ENCODE measurements at regions not wholly inside any gene's neighbourhood (a gene's known extent, or its start where the extent isn't known, plus 50 kb on each side); places are given as distances from the start of the nearest gene placed in this dataset.

DNA sequence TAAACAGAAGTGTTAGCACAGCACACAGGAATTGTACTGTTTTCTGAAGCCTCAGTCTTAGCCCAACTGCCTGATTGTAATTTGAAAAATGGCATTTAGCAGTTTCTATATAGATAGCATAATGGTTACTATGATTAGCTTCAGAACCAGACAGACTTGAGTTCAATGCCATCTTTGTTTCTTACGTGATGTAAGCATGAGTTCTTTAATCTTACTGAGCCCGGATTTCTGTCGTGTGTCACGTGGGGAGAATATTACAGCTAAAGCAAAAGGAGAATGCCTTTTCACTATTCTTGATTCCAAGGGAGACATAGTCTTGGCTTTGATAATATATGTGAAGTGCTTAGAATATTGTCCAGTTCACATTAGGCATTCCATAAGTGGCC is 407.3 kb downstream of the STIM2 start:
- no peak overlapping the region for H3K27ac Mint-ChIP-seq
- H3K36me3 Mint-ChIP-seq (ENCODE audit: low read depth): no peaks in the 10 kb centered on the region
- DNase-seq: no peak
- no peak for ATAC-seq
- no peaks in the 10 kb centered on the region for H3K27me3 Mint-ChIP-seq
- no peaks in the 10 kb centered on the region for H3K4me1 Mint-ChIP-seq
- no peak overlapping the region for H3K4me3 Mint-ChIP-seq
- H3K9me3 ChIP-seq (ENCODE audit: control insufficient read depth, low read length, poor library complexity, severe bottlenecking): no peaks in the 10 kb centered on the region

DNA sequence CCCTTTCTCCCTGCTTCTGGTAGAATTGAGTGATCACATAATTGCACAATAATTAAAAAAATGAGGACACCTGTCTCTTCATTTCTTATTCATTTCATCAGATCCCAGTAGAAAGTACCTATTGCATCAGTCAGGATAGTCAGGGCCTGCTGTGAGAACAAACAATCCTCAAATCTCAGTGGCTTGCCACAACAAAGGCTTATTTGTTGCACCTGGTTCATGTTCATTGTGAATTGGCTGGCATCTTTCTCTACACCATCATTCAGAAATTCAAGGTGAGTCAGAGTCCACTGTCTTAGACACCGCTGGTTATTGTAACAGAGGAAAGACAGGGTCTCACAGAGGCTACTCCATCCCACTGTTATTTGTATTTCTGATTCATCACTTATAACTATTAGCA is 409.8 kb downstream of the STIM2 start:
- Mint-ChIP-seq H3K27ac (no peak overlapping the region), H3K4me1 (no peaks in the 10 kb centered on the region), H3K27me3 (no peaks in the 10 kb centered on the region), H3K36me3 (ENCODE audit: low read depth) (no peaks in the 10 kb centered on the region), H3K4me3 (no peak overlapping the region)
- no peaks in the 10 kb centered on the region for H3K9me3 ChIP-seq (ENCODE audit: control insufficient read depth, low read length, poor library complexity, severe bottlenecking)
- no peak for ATAC-seq
- no peak for DNase-seq

DNA sequence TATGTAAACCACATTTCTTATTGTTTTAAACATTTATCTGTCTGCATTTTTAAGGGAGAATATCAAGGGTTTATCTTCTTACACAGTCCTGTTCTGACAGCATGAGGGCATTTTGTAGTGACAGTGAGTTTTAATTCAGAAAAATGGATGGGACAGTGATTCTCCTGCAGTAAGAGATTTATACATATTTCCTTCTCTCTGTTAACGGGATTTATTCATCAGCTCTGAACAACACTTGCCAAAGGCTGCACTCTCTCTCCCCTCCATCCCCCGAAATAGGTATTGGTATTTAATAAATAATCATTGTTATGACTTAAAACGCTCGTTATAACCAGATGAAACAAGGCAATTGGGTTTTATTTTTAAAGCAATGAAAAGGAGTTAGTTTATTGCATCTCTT is 410.9 kb downstream of the STIM2 start:
- no peak for ATAC-seq

DNA sequence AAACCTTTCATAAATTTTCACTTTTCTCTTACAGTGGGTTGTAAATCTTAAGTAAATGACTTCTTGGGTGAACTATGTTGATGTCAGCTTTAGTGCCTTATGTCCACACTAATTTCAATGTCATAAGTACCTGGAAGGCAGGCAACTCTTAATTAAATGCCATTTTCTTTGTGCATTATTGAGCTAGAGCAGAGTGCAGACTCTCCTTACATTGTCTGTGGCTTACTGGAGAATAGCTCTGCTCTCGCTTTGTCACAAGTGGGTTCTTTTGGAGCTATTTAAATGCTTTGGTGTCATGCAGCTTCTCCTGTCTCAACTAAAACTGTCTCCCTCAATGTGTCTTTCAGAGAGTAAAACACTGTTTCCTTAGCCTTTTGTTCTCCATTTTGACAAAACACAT is 411.6 kb downstream of the STIM2 start:
- no peaks in the 10 kb centered on the region for H3K9me3 ChIP-seq (ENCODE audit: control insufficient read depth, low read length, poor library complexity, severe bottlenecking)
- H3K27ac Mint-ChIP-seq: no peak overlapping the region

More for the DNA sequence above, 410.9 kb downstream of the STIM2 start:
- H3K36me3 Mint-ChIP-seq (ENCODE audit: low read depth): no peaks in the 10 kb centered on the region
- no peaks in the 10 kb centered on the region for H3K27me3 Mint-ChIP-seq
- no peaks in the 10 kb centered on the region for H3K9me3 ChIP-seq (ENCODE audit: control insufficient read depth, low read length, poor library complexity, severe bottlenecking)
- no peak overlapping the region for H3K4me3 Mint-ChIP-seq
- DNase-seq: no peak
- no peak overlapping the region for H3K27ac Mint-ChIP-seq
- no peaks in the 10 kb centered on the region for H3K4me1 Mint-ChIP-seq

DNA sequence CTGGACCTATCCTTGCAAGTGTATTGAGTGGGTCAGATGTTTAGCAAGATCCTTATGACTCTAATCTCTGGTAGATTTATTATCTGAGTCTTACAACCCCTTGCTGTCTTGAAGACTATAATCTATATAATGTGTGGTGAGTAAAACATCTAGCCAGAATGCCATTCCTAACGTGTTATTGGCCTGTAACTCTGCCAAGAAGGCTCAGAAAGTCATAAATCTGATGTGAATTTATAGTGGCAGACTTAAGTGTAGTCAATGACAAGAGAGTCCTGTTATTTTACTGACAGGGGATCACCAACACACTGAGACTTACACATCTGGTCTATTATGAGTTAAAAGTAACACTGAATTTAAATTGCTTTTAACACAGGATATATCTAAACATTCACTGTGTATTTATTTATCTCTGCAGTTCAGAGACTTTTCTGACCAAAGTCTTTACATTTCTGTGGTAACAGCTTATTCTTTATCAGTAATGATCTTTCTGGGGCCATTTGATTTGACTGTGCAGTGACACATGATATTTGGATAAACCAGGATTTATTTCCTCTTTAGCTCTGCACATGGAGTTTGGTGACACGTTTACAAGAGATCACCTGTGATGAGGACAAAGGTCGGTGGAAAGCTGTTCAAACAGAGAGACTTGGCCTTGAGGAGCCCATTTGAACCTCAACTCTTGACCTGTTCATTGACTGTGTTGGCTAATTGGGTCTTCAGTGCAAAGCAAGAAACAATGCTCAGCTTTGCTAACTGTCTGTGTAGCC is 415.8 kb downstream of the STIM2 start:
- no peaks in the 10 kb centered on the region for H3K27me3 Mint-ChIP-seq
- H3K9me3 ChIP-seq (ENCODE audit: control insufficient read depth, low read length, poor library complexity, severe bottlenecking): peaks cover 2% of the 10 kb centered on the region
- ATAC-seq (no peak), DNase-seq (no peak)
- no peak overlapping the region for H3K4me3 Mint-ChIP-seq
- H3K36me3 Mint-ChIP-seq (ENCODE audit: low read depth): no peaks in the 10 kb centered on the region
- H3K4me1 Mint-ChIP-seq: no peaks in the 10 kb centered on the region
- H3K27ac Mint-ChIP-seq: no peak overlapping the region

More for the DNA sequence above, 411.6 kb downstream of the STIM2 start:
- ATAC-seq (no peak), DNase-seq (no peak)
- H3K27me3 Mint-ChIP-seq: no peaks in the 10 kb centered on the region
- no peak overlapping the region for H3K4me3 Mint-ChIP-seq
- no peaks in the 10 kb centered on the region for H3K4me1 Mint-ChIP-seq
- no peaks in the 10 kb centered on the region for H3K36me3 Mint-ChIP-seq (ENCODE audit: low read depth)

DNA sequence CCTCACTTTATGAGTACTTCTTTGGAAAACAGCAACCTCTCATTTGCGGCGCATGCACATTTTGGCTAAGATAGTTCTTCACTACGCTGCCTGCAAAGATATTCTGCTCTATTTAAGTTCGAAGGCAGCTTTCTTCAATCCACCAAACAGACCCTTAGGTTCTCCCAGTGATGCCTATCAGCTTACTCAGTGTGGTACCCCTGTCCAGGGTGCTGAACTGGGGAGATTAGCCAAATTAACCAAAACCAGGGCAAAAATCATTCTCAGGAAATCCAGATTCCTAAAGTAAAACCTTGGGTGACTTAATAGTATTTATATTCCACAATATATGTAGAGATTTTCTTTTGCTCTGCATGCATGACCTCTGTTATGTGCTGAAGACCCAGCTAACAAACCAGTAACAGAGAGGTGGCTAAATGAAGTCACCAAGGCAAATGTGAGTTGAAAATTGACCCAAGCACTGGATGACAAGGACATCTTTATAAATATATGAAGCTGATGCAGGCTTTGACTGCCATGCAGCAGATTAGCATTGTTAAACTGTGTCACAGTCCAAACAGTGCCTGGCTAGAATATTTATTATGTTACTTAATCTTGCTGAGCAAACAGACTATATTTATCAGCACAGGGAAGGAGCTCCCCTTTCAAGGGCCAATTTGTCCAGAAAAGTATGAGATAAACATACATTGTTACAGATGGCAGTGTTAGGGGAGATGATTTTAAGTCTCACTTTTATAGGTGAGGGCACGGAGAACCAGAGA is 418.2 kb downstream of the STIM2 start:
- DNase-seq (no peak), ATAC-seq (no peak)
- Mint-ChIP-seq H3K36me3 (ENCODE audit: low read depth) (no peaks in the 10 kb centered on the region), H3K4me1 (no peaks in the 10 kb centered on the region), H3K27ac (no peak overlapping the region), H3K27me3 (no peaks in the 10 kb centered on the region), H3K4me3 (no peak overlapping the region)
- peaks cover 2% of the 10 kb centered on the region for H3K9me3 ChIP-seq (ENCODE audit: control insufficient read depth, low read length, poor library complexity, severe bottlenecking)

DNA sequence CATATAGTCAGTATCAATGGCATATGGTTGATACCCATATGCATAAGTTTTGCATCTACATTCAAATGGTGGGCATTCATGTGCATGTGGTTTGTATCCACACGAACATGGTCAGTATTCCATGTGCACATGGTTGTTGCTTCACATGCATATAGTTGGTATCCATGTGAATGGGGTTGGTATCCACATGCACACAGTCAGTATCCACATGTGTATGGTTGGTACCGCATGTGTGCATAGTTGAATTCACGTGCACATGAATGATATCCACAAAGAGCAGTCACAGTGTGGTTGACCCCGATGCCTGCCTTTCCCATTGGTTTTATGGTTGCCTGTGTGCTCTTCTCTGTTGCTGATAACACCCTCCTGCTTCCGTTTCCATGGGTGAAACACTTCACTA is 427.9 kb downstream of the STIM2 start:
- H3K9me3 ChIP-seq (ENCODE audit: control insufficient read depth, low read length, poor library complexity, severe bottlenecking): no peaks in the 10 kb centered on the region
- Mint-ChIP-seq H3K36me3 (ENCODE audit: low read depth) (no peaks in the 10 kb centered on the region), H3K27ac (no peak overlapping the region), H3K4me1 (no peaks in the 10 kb centered on the region), H3K27me3 (peaks cover 7% of the 10 kb centered on the region), H3K4me3 (no peak overlapping the region)
- DNase-seq (no peak), ATAC-seq (no peak)

DNA sequence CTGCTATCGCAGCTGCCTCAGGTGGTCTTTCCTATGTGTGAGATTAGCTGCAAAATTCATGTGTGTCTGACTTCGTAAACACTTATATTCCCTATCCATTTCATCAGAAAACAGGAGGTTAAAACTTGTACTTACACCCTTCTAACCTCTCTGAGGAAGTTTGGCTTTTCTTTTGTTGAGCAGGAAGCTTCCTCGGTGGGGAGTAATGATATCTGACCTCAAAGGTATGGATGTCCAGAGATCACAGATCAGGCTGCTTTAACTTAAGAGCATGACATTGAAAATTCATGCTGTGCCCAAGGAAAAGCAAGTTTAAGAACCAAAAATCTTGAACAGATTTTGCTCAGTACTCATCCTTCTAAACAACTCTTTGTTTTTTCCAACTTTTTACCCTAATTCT is 429.1 kb downstream of the STIM2 start:
- Mint-ChIP-seq H3K27ac (no peak overlapping the region), H3K4me3 (no peak overlapping the region), H3K4me1 (no peaks in the 10 kb centered on the region), H3K36me3 (ENCODE audit: low read depth) (no peaks in the 10 kb centered on the region), H3K27me3 (peaks cover 7% of the 10 kb centered on the region)
- DNase-seq: no peak
- no peak for ATAC-seq
- no peaks in the 10 kb centered on the region for H3K9me3 ChIP-seq (ENCODE audit: control insufficient read depth, low read length, poor library complexity, severe bottlenecking)

DNA sequence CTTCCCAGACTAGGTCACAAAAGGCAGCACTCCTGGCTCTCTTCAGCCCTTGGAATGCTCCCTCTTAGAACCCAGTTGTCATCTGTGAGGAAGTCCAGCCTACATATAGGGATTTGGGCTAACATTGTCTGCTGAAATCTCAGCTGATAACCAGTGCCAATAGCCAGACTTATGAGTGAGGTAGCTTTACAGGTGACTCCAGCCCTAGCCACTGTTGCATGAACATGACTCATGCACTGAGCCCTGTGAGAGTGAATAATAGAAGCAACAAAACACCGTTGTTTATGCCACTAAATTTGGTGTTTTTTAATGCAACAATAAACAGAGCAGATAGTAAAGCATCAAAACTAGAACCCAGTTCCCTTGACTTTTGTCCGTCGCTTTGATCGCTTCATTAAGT is 433.2 kb downstream of the STIM2 start:
- no peaks in the 10 kb centered on the region for H3K4me1 Mint-ChIP-seq
- no peak for ATAC-seq
- H3K27ac Mint-ChIP-seq: no peak overlapping the region
- H3K36me3 Mint-ChIP-seq (ENCODE audit: low read depth): no peaks in the 10 kb centered on the region
- H3K9me3 ChIP-seq (ENCODE audit: control insufficient read depth, low read length, poor library complexity, severe bottlenecking): peaks cover 2% of the 10 kb centered on the region
- peaks cover 7% of the 10 kb centered on the region for H3K27me3 Mint-ChIP-seq
- no peak for DNase-seq
- no peak overlapping the region for H3K4me3 Mint-ChIP-seq

DNA sequence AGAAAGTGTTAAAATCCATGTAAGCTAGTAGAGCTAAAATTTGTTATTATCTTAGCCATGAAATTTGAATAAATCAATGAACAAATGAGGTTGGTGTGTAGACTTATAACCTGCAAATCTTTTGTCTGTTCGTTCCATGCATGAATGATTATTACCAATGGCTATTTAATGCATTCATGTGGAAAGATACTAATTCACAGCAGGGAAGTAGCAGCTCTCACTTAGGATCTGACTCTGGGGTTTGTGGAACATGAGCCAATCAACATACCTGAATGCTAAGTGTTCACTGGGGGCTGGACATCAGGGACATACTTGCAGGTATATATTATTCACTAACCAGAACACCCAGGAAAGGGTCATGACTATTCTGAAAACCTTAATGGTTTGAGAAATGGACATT is 444.1 kb downstream of the STIM2 start:
- no peak overlapping the region for H3K4me3 Mint-ChIP-seq
- no peaks in the 10 kb centered on the region for H3K4me1 Mint-ChIP-seq
- H3K27ac Mint-ChIP-seq: no peak overlapping the region
- H3K36me3 Mint-ChIP-seq (ENCODE audit: low read depth): no peaks in the 10 kb centered on the region
- ATAC-seq (no peak), DNase-seq (no peak)
- no peaks in the 10 kb centered on the region for H3K9me3 ChIP-seq (ENCODE audit: control insufficient read depth, low read length, poor library complexity, severe bottlenecking)
- H3K27me3 Mint-ChIP-seq: no peaks in the 10 kb centered on the region

DNA sequence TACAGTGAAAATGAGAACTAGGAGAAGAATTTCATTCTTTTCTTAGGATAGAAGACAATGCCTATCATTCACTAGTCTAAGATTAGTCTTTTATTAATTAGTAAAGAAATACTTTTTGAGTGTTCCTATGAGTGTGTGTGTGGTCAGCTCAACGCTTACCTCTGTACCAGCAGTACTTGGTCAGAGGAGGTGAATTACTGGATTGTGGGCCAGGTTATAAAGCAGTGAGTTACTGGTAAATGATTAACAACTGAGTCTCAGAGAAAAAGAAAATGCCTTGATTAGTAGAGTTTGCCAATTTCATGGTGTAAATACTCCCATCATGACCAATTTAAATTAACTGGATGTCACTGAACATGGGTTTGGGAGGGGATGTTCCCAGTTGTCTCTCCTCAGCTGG is 444.6 kb downstream of the STIM2 start:
- ATAC-seq: no peak
- no peaks in the 10 kb centered on the region for H3K27me3 Mint-ChIP-seq
- H3K27ac Mint-ChIP-seq: no peak overlapping the region

DNA sequence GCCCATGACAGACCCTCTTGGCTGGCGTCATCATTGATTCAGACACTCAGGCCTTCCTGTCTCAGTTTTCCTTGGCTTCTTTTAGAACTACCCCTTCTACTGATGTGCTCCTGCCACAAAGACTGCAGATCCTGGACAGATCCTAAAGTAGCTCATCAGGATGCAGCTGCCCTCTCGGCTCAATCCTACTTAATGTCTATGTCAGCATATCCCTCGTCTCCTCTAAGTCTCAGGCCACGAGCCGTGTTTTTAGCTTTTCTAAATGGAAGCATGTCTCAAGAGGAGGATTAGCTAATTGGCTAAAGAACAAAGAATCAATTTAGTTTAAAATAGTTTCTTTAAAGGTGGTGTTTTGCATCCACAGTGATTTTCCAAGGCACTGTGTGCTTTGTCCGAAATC is 447.7 kb downstream of the STIM2 start:
- DNase-seq (no peak), ATAC-seq (no peak)
- no peaks in the 10 kb centered on the region for H3K27me3 Mint-ChIP-seq
- H3K4me3 Mint-ChIP-seq: no peak overlapping the region
- H3K27ac Mint-ChIP-seq: no peak overlapping the region
- H3K36me3 Mint-ChIP-seq (ENCODE audit: low read depth): no peaks in the 10 kb centered on the region
- H3K4me1 Mint-ChIP-seq: no peaks in the 10 kb centered on the region
- H3K9me3 ChIP-seq (ENCODE audit: control insufficient read depth, low read length, poor library complexity, severe bottlenecking): no peaks in the 10 kb centered on the region

More for the DNA sequence above, 444.6 kb downstream of the STIM2 start:
- H3K9me3 ChIP-seq (ENCODE audit: control insufficient read depth, low read length, poor library complexity, severe bottlenecking): no peaks in the 10 kb centered on the region
- no peaks in the 10 kb centered on the region for H3K4me1 Mint-ChIP-seq
- no peaks in the 10 kb centered on the region for H3K36me3 Mint-ChIP-seq (ENCODE audit: low read depth)
- H3K4me3 Mint-ChIP-seq: no peak overlapping the region
- DNase-seq: no peak

DNA sequence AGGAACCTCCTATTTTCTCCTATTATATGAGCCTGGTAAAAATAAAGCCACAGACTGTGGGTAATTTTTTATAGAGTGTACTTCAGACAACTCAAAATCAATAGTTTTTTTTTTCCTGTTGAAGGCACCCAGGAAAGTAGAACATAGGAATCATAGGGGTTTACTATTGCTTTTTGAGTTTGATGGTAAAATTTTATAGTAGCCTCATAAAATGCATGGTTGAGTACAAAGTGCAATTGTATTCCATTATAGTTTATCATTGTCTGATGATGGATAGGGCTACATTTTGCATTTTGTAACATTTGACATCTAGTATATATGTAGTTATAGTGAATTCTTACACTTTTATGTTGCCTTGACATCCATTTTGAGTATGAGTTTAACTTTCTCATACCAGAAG is 455.0 kb downstream of the STIM2 start:
- Mint-ChIP-seq H3K27me3 (no peaks in the 10 kb centered on the region), H3K4me3 (no peak overlapping the region), H3K36me3 (ENCODE audit: low read depth) (no peaks in the 10 kb centered on the region), H3K27ac (no peak overlapping the region), H3K4me1 (no peaks in the 10 kb centered on the region)
- H3K9me3 ChIP-seq (ENCODE audit: control insufficient read depth, low read length, poor library complexity, severe bottlenecking): no peaks in the 10 kb centered on the region
- no peak for DNase-seq
- no peak for ATAC-seq

DNA sequence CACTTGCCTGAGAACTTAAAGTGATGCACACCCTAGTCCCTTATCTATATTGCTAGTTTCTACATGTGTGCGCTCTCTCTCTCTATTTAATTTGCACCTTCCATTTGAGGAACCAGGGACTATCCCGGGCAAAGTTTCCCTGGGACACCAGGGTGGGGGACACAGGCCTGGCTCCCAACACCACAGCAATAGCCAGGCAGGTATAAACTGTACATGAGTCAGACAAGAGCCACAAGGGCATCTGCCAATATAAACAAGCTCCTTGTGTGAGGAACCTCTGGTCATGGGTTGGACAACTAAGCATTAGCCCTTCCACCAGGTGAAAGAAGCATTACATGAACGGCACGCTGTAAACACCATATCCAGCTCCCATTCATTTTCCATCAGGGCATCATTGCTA is 455.5 kb downstream of the STIM2 start:
- no peak overlapping the region for H3K27ac Mint-ChIP-seq
- ATAC-seq (no peak), DNase-seq (no peak)
- H3K27me3 Mint-ChIP-seq: no peaks in the 10 kb centered on the region
- no peak overlapping the region for H3K4me3 Mint-ChIP-seq
- no peaks in the 10 kb centered on the region for H3K4me1 Mint-ChIP-seq
- H3K9me3 ChIP-seq (ENCODE audit: control insufficient read depth, low read length, poor library complexity, severe bottlenecking): no peaks in the 10 kb centered on the region
- no peaks in the 10 kb centered on the region for H3K36me3 Mint-ChIP-seq (ENCODE audit: low read depth)

Data from T-helper 17 cell (primary cell).